ENCODE measurements at regions not wholly inside any gene's neighbourhood (a gene's known extent, or its start where the extent isn't known, plus 50 kb on each side); places are given as distances from the start of the nearest gene placed in this dataset.
"Not testable (repeated sequence)": the region's sequence is repeated elsewhere in the genome, so short reads cannot be mapped to it uniquely, and the experiment has no call there.

DNA sequence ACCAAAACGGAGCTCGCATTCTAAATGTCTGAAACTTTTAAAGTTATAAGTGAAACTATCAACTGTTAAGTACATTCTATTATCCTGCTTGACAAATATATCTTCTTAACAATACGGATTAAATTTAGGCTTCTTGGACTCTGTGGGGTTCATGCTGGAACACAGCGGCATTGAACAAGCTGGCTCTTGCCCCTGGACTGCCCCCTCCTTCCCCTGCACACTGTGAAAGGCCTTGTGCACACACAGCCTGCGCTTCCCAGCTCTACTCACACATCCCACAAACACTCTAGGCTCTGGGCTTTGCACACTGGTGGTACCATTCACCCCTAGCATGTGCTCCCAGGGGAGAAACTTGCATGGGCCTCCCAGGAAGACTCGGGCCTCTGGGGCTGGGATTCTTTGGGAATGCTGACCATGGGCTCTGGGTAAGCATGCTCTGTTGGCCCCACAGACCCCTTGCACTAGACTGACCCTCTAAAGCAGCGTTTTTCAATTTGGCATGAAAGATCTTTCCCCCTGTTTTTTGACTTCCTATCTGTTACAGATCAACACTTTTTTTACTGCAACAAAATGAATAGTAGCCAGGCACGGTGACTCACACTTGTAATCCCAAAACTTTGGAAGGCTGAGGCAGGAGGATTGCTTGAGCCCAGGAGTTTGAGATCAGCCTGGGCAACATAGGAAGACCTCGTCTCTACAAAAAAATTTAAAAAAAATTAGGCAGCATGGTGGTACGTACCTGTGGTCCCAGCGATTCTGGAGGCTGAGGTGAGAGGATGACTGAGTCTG, 96.2 kb upstream of the CPM start:
- DNase-seq (ENCODE audit: low spot score) = no peak

GRCh38 chr12:69030321-69030720, 97.3 kb upstream of the CPM start:
- DNase-seq (ENCODE audit: low spot score) = no peak

- DNase-seq (ENCODE audit: low spot score) = no peak
Observed at GRCh38 chr12:69036533-69036932, 103.6 kb upstream of the CPM start.

DNA sequence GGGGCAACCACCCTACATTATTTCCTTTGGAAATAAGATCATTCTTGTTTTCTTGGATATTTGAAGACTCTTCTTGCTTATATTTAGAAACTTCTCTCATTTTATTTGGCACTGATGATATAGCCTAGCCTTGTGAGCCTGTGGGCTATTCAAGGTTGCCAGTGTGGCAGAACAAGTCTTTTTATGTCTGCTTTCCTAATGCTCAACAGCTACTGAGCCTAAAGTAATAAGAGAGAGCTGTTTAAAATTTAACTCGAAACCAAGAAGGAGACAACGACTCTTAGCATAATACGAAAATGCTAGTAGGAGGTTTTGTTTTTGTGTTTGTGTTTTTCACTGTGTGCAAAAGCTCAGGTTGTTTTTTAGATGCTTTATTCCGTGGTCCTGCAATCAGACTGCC, 104.0 kb upstream of the CPM start:
- DNase-seq (ENCODE audit: low spot score) = no peak

GRCh38 chr12:69039911-69040310, 106.9 kb upstream of the CPM start:
- DNase-seq (ENCODE audit: low spot score) = no peak

DNA sequence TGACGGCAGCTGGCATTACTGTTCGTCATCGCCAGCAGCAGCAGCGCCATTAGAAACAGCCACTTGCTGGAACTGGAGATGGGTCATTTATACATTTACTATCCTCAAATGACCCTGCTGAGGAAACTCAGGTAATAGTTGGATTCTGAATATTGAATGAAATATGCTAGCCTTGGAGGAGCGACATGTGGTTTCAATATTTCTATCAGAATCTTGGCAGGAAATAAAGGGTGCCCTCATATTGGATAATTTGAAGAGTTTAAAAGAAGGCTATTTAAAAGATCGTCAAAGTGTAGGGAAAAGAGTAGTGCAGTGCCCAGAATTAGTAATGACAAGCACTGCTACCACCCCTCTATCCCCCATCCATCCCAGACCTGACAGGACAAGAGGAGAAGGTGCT, 109.6 kb upstream of the CPM start:
- DNase-seq (ENCODE audit: low spot score) = no peak

DNA sequence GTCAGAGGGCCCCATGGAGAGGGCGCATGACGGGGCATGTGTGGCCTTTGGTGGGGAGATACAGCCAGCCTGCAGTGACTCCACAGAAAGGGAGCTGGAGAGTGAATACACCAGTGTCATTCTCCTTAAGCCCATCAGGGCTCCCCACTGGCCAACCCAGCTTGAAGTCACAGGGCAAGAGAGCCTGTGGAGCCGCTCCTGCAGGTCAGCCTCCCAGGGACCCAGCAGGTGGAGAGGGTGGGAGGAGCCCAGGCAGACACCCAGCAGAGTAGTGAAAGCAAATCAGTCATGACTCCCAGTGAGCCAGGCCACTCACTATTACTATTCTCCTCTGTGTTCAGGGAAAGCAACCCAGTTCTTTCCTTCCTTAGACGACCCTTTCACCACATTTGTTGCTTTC, 110.0 kb upstream of the CPM start:
- no peak for DNase-seq (ENCODE audit: low spot score)

DNA sequence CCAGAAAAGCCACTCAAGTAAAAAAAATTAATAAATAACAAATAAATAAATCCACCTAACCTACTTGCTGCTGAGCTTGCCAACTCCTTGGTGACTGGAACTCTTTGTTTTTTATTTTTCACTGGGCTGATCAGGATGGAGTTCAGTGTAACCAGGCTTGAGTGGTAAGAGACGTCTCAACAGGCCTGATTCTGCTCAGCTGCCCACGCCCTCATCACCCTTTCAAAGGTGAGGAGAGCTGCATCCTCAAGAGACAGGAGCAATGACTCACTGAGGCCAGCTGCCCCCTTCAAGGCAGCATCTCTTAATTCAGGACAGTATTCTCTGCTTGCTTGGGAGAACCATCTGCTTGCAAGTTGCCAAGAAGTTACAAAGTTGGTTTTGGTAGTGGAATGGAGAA, 111.9 kb upstream of the CPM start:
- no peak for DNase-seq (ENCODE audit: low spot score)

DNA sequence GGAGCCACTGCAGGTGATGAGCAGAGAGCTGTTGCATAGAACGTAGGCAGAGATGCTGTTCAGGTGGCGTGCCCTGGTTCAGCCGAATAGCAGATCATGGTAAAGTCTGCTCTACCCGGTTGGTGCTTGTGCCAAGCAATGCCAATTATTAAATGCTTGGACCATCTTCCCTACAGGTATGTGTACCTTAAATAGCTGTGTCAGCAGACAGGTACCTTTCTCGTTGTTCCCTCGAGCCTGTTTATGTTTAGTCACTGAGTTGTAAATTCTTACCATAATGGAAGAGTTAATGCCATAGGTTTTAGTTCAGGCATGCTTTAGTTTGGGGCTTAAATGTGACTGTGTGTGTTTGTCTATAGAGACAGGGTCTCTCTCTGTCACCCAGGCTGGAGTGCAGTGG, 112.5 kb upstream of the CPM start:
- DNase-seq (ENCODE audit: low spot score) = no peak

DNA sequence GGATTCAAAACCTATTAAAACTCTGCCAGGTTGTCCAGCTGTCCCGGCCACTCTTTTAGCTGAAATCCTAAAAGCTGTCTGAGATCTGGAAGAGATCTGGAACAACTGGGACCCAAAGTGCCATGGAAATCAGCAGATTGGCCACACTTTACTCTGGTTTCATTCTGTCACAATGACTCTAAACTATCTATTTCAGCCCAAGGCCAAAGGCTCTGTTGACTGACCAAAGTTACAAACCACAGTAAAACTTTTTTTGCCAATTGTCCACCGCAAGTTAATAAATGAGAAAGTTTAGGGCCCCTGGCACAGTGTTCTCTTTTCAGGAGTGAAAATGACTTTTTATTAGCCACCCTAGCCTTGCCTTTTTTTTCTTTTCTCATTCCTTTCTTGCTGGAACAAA, 113.4 kb upstream of the CPM start:
- DNase-seq (ENCODE audit: low spot score) = no peak

GRCh38 chr12:69046920-69047319, 113.9 kb upstream of the CPM start:
- no peak for DNase-seq (ENCODE audit: low spot score)

GRCh38 chr12:69047990-69048389, 115.0 kb upstream of the CPM start:
- no peak for DNase-seq (ENCODE audit: low spot score)

GRCh38 chr12:69049855-69050254, 116.9 kb upstream of the CPM start:
- DNase-seq (ENCODE audit: low spot score) = not testable (repeated sequence)

DNA sequence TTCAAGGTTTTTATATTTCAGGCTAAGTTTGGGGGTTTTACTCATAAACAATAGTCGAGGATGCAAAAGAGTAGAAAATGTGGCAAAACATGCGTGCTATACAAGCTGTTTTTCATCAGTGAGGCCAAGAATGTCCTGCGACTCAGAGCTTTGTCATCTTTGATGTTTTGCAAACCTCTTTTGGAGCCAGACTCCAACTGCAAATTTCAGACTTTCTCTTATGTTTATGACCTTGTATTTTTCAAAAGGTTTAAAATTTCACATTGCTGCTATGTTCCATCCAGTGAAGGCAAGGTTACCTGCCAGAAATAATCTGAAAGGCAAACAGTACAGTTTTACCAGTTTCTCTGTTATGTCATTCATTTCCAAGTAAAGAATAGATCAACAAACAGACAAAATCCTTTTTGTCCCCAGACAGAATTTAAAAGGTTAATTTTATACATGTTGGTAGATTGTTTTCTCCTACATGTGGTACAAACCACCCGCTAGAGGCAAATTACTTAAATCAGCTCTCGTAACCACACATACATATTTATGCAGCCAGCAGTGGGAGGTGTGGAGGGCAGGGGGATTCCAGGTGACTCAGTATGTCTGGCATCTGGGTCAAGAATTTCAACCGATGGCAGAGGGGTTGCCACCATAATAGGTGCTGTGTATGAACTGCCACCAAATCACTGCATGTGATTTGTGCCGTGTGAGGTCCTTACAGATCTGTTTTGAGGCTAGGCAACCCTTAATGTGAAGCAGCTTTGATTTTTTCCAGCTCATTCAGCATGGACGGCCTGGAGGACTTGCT, 119.8 kb upstream of the CPM start:
- no peak for DNase-seq (ENCODE audit: low spot score)

DNA sequence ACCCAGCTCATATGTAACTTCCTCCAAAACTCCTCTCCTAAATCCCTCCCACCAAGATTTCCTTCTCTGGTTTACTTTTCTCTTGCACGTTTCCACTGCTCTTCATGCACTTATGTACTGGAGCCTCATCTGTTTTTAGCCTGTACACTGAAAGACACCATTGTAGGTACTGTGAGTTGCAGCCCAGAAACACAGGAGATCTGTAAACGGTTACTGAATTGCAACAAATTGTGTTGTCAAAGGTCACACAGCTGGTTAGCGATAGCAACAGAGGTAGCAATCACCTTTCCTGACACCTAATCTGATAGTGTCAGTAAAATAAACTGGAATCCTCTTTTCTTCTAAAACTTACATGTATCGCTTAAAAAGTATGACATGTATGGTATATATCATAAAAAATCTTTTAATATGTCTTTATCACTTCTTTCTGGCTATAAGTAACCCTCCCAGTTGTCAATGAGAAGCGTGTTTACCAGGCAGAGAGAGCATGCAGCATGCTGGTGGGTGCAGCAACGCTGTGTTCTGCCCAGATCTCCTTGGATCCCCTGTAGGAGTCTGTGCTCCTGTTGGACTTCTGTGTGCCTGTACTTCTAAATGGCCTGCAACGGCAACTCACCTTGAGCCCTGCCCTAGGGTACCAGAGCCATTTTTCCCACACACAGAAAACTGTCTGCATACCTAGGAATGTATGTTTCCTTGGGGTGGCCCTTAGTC, 121.5 kb upstream of the CPM start:
- no peak for DNase-seq (ENCODE audit: low spot score)

DNA sequence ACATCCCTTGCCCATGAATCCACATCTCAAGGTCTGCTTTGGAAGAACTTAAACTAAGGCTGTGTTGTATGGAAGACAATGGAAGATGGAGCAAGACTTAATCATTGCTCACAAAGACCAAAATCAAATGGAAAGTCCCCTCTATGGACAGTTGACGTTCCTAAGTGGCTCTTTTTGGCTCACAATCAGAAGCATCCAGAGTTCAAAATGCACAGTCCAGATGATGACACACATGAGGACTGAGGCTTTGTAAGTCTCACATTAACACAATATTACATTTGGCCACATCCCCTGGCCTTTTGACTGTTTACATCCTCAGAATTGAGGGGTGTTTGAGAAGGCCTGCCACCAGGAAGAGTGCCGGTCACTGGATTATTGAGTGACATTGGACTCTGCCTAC, 122.3 kb upstream of the CPM start:
- no peak for DNase-seq (ENCODE audit: low spot score)

DNA sequence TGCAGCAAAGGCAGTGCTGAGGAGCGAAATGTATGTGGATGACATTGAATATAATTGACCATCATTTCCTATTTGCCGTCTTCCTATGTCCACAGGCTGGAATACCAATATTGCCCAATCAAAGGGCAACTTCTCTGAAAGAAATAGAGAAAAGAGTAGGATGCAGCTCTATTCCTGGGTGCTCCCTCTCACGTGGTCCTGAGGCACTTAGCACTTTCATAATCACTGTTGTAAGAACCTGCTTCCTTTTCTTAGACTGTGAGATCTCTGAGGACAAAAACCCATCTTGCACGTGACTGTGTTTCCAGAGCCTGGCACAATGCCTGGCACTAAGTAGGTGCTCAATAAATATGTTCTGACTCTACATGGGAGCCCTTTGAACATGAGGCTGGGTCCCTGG, 122.7 kb upstream of the CPM start:
- no peak for DNase-seq (ENCODE audit: low spot score)

- no peak for DNase-seq (ENCODE audit: low spot score)
Observed at GRCh38 chr12:69056743-69057515, 124.0 kb upstream of the CPM start.

DNA sequence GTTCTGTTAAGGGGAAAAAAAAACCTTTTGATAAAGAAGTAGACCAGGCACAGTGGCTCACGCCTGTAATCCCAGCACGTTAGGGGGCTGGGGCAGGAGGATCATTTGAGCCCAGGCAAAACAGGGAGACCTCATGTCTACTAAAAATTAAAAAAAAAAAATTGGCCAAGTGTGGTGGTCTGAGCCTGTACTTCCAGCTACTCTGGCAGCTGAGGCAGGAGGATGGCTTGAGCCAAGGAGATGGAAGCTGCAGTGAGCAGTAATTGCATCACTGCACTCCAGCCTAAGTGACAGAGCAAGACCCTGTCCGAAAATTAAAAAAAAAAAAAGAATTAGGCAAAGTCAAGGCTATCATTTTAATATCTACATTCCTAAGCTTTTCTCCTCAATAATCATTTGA, 124.8 kb upstream of the CPM start:
- DNase-seq (ENCODE audit: low spot score) = no peak

DNA sequence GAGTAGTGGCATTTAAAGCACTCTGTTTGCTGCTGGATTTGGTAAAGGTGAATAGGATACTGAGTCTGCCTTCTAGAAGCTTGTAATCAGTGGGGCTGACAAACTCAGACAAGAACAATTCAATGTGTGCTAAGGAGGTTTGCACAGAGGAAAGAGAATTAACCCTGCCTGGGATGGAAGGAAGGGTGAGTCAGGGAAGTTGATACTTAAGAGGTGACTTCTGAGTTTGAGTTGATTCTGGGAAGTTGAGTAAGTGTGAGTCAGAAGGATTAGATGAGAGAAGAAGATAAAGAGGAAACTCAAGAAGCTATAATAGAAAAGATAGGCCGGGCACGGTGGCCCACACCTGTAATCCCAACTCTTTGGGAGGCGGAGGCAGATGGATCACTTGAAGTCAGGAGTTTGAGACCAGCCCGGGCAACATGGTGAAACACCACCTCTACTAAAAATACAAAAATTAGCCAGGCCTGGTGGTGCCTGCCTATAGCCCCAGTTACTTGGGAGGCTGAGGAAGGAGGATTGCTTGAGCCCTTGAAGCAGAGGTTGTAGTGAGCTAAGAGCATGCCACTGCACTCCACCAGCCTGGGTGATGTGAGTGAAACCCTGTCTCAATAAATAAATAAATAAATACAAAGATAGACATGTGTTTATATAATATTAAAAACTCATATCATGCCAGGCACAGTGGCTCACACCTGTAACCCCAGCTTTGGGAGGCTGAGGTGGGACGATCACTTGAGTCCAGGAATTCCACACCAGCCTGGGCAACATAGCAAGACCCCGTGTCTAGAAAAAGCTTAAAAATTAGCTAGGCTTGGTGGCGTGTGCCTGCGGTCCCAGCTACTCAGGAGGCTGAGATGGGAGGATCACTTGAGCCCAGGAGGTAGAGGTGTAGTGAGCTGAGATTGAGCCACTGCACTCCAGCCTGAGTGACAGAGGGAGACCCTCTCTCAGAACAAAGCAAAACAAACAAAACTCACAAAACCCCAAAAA, 126.8 kb upstream of the CPM start:
- DNase-seq (ENCODE audit: low spot score) = no peak

DNA sequence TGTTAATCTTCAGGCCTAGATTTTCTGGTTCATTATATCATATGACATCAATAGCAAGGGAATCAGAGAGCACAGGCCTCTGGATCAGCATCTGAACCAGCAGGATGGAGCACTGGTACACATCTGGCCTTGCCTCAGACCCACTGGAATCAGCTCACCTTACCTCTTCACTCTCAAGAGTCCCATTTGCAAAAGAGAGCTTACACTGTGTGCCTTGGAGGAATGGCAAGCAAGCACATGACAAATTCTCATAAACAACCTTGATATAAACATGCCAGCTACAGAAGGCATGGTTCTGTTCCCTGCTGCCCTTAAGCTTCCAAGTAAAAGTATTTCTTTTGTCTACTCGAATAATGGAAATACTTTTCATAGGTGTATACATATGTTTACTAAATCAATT, 128.6 kb upstream of the CPM start:
- no peak for DNase-seq (ENCODE audit: low spot score)

Measured in cerebellar cortex (tissue), 1 donor.